ENCODE measurements at regions not wholly inside any gene's neighbourhood (a gene's known extent, or its start where the extent isn't known, plus 50 kb on each side); places are given as distances from the start of the nearest gene placed in this dataset.

DNA sequence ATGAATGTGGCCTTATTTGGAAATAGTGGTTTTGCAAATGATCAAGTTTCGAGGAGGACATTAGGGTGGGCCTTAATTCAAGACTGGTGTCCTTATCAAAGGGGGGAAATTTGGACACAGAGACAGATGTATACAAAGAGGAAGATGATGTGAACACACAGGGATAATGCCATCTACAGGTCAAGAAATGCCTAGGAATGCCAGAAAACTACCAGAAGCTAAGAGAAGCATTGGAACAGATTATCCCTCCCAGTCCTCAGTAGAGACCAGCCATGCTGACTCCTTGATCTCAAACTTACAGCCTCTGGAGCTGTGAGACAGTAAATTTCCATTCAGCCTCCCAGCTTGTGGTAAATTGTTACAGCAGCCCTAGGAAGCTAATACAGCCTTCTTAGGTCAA, 151.4 kb downstream of the PTGER3 start:
- DNase-seq (ENCODE audit: extremely low read depth, insufficient read length) = no peak
- TF ChIP-seq, protein P1, sequence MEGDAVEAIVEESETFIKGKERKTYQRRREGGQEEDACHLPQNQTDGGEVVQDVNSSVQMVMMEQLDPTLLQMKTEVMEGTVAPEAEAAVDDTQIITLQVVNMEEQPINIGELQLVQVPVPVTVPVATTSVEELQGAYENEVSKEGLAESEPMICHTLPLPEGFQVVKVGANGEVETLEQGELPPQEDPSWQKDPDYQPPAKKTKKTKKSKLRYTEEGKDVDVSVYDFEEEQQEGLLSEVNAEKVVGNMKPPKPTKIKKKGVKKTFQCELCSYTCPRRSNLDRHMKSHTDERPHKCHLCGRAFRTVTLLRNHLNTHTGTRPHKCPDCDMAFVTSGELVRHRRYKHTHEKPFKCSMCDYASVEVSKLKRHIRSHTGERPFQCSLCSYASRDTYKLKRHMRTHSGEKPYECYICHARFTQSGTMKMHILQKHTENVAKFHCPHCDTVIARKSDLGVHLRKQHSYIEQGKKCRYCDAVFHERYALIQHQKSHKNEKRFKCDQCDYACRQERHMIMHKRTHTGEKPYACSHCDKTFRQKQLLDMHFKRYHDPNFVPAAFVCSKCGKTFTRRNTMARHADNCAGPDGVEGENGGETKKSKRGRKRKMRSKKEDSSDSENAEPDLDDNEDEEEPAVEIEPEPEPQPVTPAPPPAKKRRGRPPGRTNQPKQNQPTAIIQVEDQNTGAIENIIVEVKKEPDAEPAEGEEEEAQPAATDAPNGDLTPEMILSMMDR (IDR thresholded peaks at IDR 0.05; ENCODE audit: insufficient read depth, low read length, poor library complexity, severe bottlenecking) = no peak
- H3K4me3 ChIP-seq (replicated peaks; ENCODE audit: low read depth, low read length) = no peak overlapping the region
- no peaks in the 10 kb centered on the region for H3K36me3 ChIP-seq (ENCODE audit: control insufficient read depth, insufficient read depth, low read length)
- H3K27me3 ChIP-seq (replicated peaks; ENCODE audit: control insufficient read depth, insufficient read depth, low read length) = no peaks in the 10 kb centered on the region

DNA sequence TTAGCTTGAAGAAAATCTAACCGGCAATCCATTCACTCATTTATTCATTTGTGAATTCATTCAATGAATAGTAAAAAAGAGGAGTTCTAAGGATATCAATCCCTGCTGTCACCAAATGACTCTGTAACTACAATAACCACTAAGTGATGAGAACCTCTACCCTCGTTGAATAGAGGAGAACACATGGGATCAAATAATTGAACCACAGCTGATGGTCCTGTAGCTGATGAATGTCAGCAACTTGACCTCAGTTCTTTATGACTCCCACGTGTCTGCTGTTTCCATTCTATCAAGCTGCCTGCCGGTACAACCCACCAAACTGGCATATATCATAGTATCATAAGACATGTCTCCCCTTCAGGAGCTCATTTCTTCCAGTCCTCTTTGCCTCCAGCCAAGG, 150.3 kb downstream of the PTGER3 start:
- TF ChIP-seq, protein P1 (IDR thresholded peaks at IDR 0.05; ENCODE audit: insufficient read depth, low read length, poor library complexity, severe bottlenecking) = no peak
- DNase-seq (ENCODE audit: extremely low read depth, insufficient read length) = no peak
- H3K36me3 ChIP-seq (ENCODE audit: control insufficient read depth, insufficient read depth, low read length) = no peaks in the 10 kb centered on the region
- no peaks in the 10 kb centered on the region for H3K27me3 ChIP-seq (replicated peaks; ENCODE audit: control insufficient read depth, insufficient read depth, low read length)
- H3K4me3 ChIP-seq (replicated peaks; ENCODE audit: low read depth, low read length) = no peak overlapping the region

DNA sequence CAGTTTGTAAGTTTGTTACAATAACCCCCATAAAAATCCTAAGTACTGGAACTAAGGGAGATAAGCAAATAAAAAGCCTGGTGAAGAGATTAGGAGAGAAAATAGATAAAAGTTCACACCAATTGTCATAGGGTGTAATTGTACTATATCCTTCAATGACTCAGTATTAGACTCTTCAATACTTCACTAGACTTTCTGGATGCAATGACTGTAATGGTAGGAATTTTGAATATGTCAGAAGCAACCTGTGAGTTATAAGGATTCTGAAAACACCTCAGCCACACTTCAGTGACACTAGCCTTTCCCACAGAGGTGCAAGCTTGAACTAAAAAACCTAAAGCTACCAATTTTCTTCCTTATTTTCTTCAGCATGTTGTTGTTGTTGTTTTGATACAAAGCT, 147.9 kb downstream of the PTGER3 start:
- no peak overlapping the region for H3K4me3 ChIP-seq (replicated peaks; ENCODE audit: low read depth, low read length)
- DNase-seq (ENCODE audit: extremely low read depth, insufficient read length) = no peak
- no peaks in the 10 kb centered on the region for H3K36me3 ChIP-seq (ENCODE audit: control insufficient read depth, insufficient read depth, low read length)
- TF ChIP-seq, protein P1 (IDR thresholded peaks at IDR 0.05; ENCODE audit: insufficient read depth, low read length, poor library complexity, severe bottlenecking) = no peak
- H3K27me3 ChIP-seq (replicated peaks; ENCODE audit: control insufficient read depth, insufficient read depth, low read length) = no peaks in the 10 kb centered on the region

DNA sequence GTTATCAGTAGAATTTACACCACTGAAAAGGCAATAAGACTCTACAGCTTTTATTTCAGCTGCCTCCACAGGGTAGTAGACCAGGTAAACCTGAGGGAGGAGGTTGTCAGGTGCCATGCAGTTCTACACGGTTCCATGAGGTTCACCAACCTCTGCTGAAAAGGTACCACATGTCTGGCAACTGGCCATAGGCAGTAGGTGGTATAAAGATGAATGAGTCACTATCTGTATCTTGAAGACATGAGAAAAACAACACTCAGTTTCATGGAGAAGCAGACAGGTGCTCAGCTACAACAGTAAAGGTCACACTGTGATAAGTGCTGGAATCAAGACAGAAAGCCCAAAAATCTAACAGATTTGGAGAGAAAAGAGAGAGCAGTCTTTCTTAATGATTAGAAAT, 145.4 kb downstream of the PTGER3 start:
- Histone ChIP-seq H3K36me3 (ENCODE audit: control insufficient read depth, insufficient read depth, low read length) (no peaks in the 10 kb centered on the region), H3K4me3 (replicated peaks; ENCODE audit: low read depth, low read length) (no peak overlapping the region), H3K27me3 (replicated peaks; ENCODE audit: control insufficient read depth, insufficient read depth, low read length) (no peaks in the 10 kb centered on the region)
- TF ChIP-seq, protein P1 (IDR thresholded peaks at IDR 0.05; ENCODE audit: insufficient read depth, low read length, poor library complexity, severe bottlenecking) = no peak
- no peak for DNase-seq (ENCODE audit: extremely low read depth, insufficient read length)

DNA sequence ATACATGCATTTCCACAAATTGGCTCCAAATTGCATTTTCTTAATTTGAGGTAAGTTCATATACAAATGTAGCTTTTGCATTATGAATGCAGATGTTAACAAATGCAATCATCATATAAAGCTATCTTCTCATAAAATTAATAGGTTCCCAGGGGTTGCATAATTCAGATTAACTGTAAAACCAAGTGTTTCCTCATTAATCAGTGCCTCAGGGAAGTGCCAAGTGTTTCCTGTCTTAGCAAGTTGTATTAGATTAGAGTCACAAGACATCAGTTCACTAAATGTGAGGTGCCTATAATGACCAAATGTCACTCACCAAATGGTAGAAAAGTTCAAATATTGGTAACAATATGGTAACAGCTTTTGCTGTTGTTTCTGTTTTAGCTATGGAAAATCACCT, 140.8 kb downstream of the PTGER3 start:
- no peak overlapping the region for H3K4me3 ChIP-seq (replicated peaks; ENCODE audit: low read depth, low read length)
- no peaks in the 10 kb centered on the region for H3K27me3 ChIP-seq (replicated peaks; ENCODE audit: control insufficient read depth, insufficient read depth, low read length)
- no peak for DNase-seq (ENCODE audit: extremely low read depth, insufficient read length)
- TF ChIP-seq, protein P1 (IDR thresholded peaks at IDR 0.05; ENCODE audit: insufficient read depth, low read length, poor library complexity, severe bottlenecking) = no peak
- H3K36me3 ChIP-seq (ENCODE audit: control insufficient read depth, insufficient read depth, low read length) = no peaks in the 10 kb centered on the region

DNA sequence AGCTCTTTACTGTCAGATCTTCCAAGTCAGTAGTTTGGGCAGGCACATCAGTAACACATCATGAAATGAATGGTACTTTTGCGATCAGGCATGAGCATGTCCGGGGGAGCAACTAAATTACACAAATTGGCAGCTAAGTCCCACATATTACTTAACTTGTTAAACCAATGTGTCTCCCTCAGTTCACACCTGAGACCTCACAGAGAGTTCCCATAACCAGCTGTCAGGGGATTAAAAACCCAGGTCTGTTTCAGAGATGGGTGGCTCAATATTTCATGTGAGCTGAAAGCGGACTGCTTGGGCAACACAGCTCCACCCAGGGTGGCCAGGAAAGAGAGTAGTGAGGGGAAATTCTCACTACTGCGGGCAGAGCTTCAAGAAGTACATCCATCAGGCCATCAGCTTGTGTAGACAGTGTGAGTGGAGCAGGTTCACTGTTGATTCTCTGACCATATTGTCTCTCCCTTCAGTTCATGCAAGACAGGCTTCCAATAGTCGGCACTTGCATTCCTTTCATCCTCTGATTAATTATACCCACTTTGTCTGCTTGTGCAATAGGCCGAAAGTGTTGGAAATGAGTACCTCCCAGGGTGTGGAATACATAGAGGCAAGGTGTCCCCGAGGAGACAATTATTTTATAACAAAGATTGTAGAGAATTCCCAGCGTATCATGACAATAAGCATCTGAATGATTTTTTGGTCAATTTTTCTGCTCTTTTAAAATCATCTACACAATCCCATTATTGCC, 139.9 kb downstream of the PTGER3 start:
- Histone ChIP-seq H3K4me3 (replicated peaks; ENCODE audit: low read depth, low read length) (no peak overlapping the region), H3K27me3 (replicated peaks; ENCODE audit: control insufficient read depth, insufficient read depth, low read length) (no peaks in the 10 kb centered on the region), H3K36me3 (ENCODE audit: control insufficient read depth, insufficient read depth, low read length) (no peaks in the 10 kb centered on the region)
- no peak for DNase-seq (ENCODE audit: extremely low read depth, insufficient read length)
- TF ChIP-seq, protein P1 (IDR thresholded peaks at IDR 0.05; ENCODE audit: insufficient read depth, low read length, poor library complexity, severe bottlenecking) = no peak
